ENCODE measurements at regions not wholly inside any gene's neighbourhood (a gene's known extent, or its start where the extent isn't known, plus 50 kb on each side); places are given as distances from the start of the nearest gene placed in this dataset.

DNA sequence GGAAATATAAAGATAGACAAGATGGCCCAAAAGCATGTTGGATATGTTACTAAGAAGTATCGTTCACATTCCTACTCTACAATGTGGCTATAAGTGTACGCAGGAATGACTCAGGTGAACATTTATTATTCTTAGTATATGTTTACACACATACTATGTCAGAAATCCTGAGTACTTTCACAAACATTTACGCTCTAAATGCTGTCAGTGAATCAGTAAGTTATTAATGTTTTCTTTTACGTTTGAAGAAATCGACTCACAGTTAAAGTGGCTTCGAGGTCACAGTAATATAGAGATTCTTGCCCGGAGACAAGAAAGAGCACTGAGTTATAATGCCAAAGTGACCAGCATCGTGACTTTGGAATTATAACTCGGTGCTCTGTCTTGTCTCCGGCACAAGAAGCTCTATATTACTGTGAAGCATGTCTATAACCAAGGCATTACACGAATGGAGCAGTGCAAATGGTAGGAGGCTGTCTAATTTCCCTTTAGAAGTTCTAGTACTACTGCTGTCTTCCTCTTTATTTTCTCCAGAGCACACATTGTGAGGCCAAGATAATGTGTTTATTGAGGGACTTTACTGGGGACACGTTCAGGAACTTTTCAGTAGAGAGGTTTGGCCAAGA, 61.8 kb upstream of the P3H2 start:
- CTCF ChIA-PET (ENCODE audit: low intra/inter-chr PET ratio) = no interaction called here
- Histone ChIP-seq H3K4me1 (replicated peaks in 1 of 2; ENCODE audit: control insufficient read depth in 2 of 2, insufficient read depth in 2 of 2, low read length in 2 of 2) (no peaks in the 10 kb centered on the region), H3K36me3 (ENCODE audit: control insufficient read depth, insufficient read depth, low read length) (no peaks in the 10 kb centered on the region), H3K9ac (ENCODE audit: insufficient read depth in 1 of 2, low read depth in 2 of 2, low read length in 2 of 2) (no peak overlapping the region), H3K27me3 (ENCODE audit: control insufficient read depth in 2 of 2, insufficient read depth in 2 of 2, low read length in 2 of 2) (no peaks in the 10 kb centered on the region), H2AFZ (ENCODE audit: low read depth, low read length) (no peak overlapping the region), H4K20me1 (replicated peaks; ENCODE audit: control insufficient read depth, insufficient read depth, low read length) (no peaks in the 10 kb centered on the region), H3K4me2 (ENCODE audit: insufficient read depth, low read length) (no peak overlapping the region), H3K27ac (ENCODE audit: extremely low read depth, low read depth, low read length) (no peak overlapping the region), H3K79me2 (ENCODE audit: control insufficient read depth, insufficient read depth, low read length) (no peaks in the 10 kb centered on the region), H3K9me1 (ENCODE audit: control insufficient read depth, insufficient read depth, low read length) (no peaks in the 10 kb centered on the region), H3K4me3 (no peak overlapping the region), H3K9me3 (replicated peaks; ENCODE audit: control insufficient read depth, insufficient read depth, low read depth, low read length) (no peaks in the 10 kb centered on the region)
- intact Hi-C loops (cut with micrococcal nuclease) = no loop called here
- no peak for ATAC-seq
- BruUV-seq (replicated peaks) = no TSS peak
- 2% methylated on average over 12 of the region's 12 CpGs for WGBS (ENCODE audit: insufficient coverage, low coverage, missing lambda C conversion rate)
- no peak for FAIRE-seq
- POLR2A ChIA-PET = no interaction called here
- in situ Hi-C loops (cut with MboI) = no loop called here
- DNase-seq (ENCODE audit: extremely low read depth in 1 of 4, low spot score in 3 of 4) = no peak
- TF ChIP-seq KLF10 (CRISPR knock-in tag; IDR thresholded peaks at IDR 0.05) = no peak
- TF ChIP-seq RBM25 (IDR thresholded peaks at IDR 0.05; ENCODE audit: low read depth, low read length, severe bottlenecking) = no peak
- TF ChIP-seq RBFOX2 (IDR thresholded peaks at IDR 0.05; ENCODE audit: low read depth, low read length) = no peak
- no peak for TF ChIP-seq RBM14 (IDR thresholded peaks at IDR 0.05; ENCODE audit: borderline replicate concordance, insufficient read depth, low read depth, low read length)
- TF ChIP-seq, protein P1, sequence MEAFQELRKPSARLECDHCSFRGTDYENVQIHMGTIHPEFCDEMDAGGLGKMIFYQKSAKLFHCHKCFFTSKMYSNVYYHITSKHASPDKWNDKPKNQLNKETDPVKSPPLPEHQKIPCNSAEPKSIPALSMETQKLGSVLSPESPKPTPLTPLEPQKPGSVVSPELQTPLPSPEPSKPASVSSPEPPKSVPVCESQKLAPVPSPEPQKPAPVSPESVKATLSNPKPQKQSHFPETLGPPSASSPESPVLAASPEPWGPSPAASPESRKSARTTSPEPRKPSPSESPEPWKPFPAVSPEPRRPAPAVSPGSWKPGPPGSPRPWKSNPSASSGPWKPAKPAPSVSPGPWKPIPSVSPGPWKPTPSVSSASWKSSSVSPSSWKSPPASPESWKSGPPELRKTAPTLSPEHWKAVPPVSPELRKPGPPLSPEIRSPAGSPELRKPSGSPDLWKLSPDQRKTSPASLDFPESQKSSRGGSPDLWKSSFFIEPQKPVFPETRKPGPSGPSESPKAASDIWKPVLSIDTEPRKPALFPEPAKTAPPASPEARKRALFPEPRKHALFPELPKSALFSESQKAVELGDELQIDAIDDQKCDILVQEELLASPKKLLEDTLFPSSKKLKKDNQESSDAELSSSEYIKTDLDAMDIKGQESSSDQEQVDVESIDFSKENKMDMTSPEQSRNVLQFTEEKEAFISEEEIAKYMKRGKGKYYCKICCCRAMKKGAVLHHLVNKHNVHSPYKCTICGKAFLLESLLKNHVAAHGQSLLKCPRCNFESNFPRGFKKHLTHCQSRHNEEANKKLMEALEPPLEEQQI (IDR thresholded peaks at IDR 0.05) = no peak
- TF ChIP-seq LCOR (CRISPR knock-in tag; IDR thresholded peaks at IDR 0.05) = no peak
- no peak for TF ChIP-seq EZH2 (IDR thresholded peaks at IDR 0.05; ENCODE audit: borderline replicate concordance, low read depth, low read length)
- TF ChIP-seq, protein P2, sequence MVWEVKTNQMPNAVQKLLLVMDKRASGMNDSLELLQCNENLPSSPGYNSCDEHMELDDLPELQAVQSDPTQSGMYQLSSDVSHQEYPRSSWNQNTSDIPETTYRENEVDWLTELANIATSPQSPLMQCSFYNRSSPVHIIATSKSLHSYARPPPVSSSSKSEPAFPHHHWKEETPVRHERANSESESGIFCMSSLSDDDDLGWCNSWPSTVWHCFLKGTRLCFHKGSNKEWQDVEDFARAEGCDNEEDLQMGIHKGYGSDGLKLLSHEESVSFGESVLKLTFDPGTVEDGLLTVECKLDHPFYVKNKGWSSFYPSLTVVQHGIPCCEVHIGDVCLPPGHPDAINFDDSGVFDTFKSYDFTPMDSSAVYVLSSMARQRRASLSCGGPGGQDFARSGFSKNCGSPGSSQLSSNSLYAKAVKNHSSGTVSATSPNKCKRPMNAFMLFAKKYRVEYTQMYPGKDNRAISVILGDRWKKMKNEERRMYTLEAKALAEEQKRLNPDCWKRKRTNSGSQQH (CRISPR knock-in tag; IDR thresholded peaks at IDR 0.05) = no peak
- TF ChIP-seq, protein P3, sequence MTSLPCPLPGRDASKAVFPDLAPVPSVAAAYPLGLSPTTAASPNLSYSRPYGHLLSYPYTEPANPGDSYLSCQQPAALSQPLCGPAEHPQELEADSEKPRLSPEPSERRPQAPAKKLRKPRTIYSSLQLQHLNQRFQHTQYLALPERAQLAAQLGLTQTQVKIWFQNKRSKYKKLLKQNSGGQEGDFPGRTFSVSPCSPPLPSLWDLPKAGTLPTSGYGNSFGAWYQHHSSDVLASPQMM (CRISPR knock-in tag; IDR thresholded peaks at IDR 0.05) = no peak
- TF ChIP-seq SRSF9 (IDR thresholded peaks at IDR 0.05; ENCODE audit: borderline replicate concordance, low read depth, low read length) = no peak
- TF ChIP-seq COPS2 (conservative IDR thresholded peaks at IDR 0.05) = no peak
- TF ChIP-seq ZNF174 (CRISPR knock-in tag; IDR thresholded peaks at IDR 0.05) = no peak
- TF ChIP-seq, protein P4, sequence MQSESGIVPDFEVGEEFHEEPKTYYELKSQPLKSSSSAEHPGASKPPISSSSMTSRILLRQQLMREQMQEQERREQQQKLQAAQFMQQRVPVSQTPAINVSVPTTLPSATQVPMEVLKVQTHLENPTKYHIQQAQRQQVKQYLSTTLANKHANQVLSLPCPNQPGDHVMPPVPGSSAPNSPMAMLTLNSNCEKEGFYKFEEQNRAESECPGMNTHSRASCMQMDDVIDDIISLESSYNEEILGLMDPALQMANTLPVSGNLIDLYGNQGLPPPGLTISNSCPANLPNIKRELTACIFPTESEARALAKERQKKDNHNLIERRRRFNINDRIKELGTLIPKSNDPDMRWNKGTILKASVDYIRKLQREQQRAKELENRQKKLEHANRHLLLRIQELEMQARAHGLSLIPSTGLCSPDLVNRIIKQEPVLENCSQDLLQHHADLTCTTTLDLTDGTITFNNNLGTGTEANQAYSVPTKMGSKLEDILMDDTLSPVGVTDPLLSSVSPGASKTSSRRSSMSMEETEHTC (IDR thresholded peaks at IDR 0.05) = no peak

Data from K562 (cell line).